HepG2 (cell line): ENCODE measurements at regions not wholly inside any gene's neighbourhood (a gene's known extent, or its start where the extent isn't known, plus 50 kb on each side); places are given as distances from the start of the nearest gene placed in this dataset.

Experiments
- ATAC-seq: fragments of 200-7000 bp; cut with Tn5 transposase; 3 replicates; pipeline ENCODE4 v1.9.1; 2020; ENCODE audit warnings: mild to moderate bottlenecking, moderate library complexity
- BruUV-seq: library from RNA; stranded (reverse); fragments of 400-500 nt; replicated peaks from 2 replicates; lab custom pipeline; 2021; lab: Mats Ljungman, UMichigan
- CTCF ChIA-PET: fragments of 300-600 bp; formaldehyde crosslinking; extraction: SDS; loops from one replicate; lab custom pipeline; 2021; ENCODE audit warnings: low total read pairs, inconsistent platforms, low intra/inter-chr PET ratio; lab: Yijun Ruan, JAX
- POLR2A ChIA-PET: fragments of 350-600 bp; sonication (Branson Sonifier 250); formaldehyde crosslinking; loops from one replicate; lab custom pipeline; 2020; ENCODE audit warnings: antibody characterized with exemption, inconsistent platforms; lab: Yijun Ruan, JAX
- DNase-seq: peaks from one replicate; pipeline ENCODE4 v3.0.0-alpha.2; 2015; ENCODE audit warnings: low spot score
- FAIRE-seq: peaks from 3 replicates; lab custom pipeline; 2011; peaks lifted over from hg19 to GRCh38; lab: Jason Lieb, UNC
- H2AFZ ChIP-seq: one replicate; pipeline ENCODE4 v1.6.1; 2011; ENCODE audit warnings: low read length, inconsistent platforms
- H3K27ac ChIP-seq: fragments of 300-600 bp; 3 replicates; pipeline ENCODE4 v1.8.0; 2011; ENCODE audit warnings: mixed run types, mild to moderate bottlenecking, mixed read lengths, low read length, inconsistent platforms; ENCODE audit not compliant: insufficient read depth; ENCODE audit errors: extremely low read length
- H3K27me3 ChIP-seq, 2 experiments: fragments of 200-600 bp in 1 of 2; 2 replicates in 1 of 2; 3 replicates in 1 of 2; pipeline versions ENCODE4 v1.6.0 to v1.8.0; 2011; ENCODE audit warnings: low read length in 2 of 2, mild to moderate bottlenecking in 2 of 2, moderate library complexity in 2 of 2, inconsistent platforms in 1 of 2; ENCODE audit not compliant: insufficient read depth in 2 of 2, control insufficient read depth in 1 of 2
- H3K36me3 ChIP-seq, 2 experiments: fragments of 200-600 bp in 1 of 2; replicated peaks in 1 of 2; 2 replicates in 1 of 2; 3 replicates in 1 of 2; pipeline versions ENCODE4 v1.5.1 to v1.8.0; 2011; ENCODE audit warnings: low read length in 2 of 2, inconsistent platforms in 1 of 2; ENCODE audit not compliant: insufficient read depth in 2 of 2, control insufficient read depth in 1 of 2
- H3K4me1 ChIP-seq: 2 replicates; pipeline ENCODE4 v1.5.1; 2012; ENCODE audit warnings: low read length, inconsistent platforms; ENCODE audit not compliant: insufficient read depth
- H3K4me2 ChIP-seq: 2 replicates; pipeline ENCODE4 v1.6.0; 2011; ENCODE audit warnings: low read depth, low read length, inconsistent platforms
- H3K4me3 ChIP-seq, 3 experiments: fragments of 200-600 bp in 1 of 3; sonication (generic), shearing (Covaris generic) in 1 of 3; replicated peaks in 1 of 3; 2 replicates each; pipeline ENCODE4 v1.5.1; 2011 to 2016; ENCODE audit warnings: low read length in 3 of 3, inconsistent platforms in 2 of 3, low read depth in 2 of 3, mild to moderate bottlenecking in 2 of 3, control low read depth in 1 of 3, mixed read lengths in 1 of 3; ENCODE audit not compliant: insufficient read depth in 1 of 3
- H3K79me2 ChIP-seq: one replicate; pipeline ENCODE4 v1.6.1; 2011; ENCODE audit warnings: low read length, inconsistent platforms; ENCODE audit not compliant: insufficient read depth
- H3K9ac ChIP-seq: 2 replicates; pipeline ENCODE4 v1.6.0; 2011; ENCODE audit warnings: mild to moderate bottlenecking, low read depth, low read length, inconsistent platforms; ENCODE audit not compliant: insufficient read depth
- H3K9me3 ChIP-seq: 2 replicates; pipeline ENCODE4 v1.5.1; 2012; ENCODE audit warnings: mild to moderate bottlenecking, low read length
- H4K20me1 ChIP-seq: 2 replicates; pipeline ENCODE4 v1.6.0; 2011; ENCODE audit warnings: inconsistent platforms, mild to moderate bottlenecking, low read length, moderate library complexity; ENCODE audit not compliant: insufficient read depth
- CREB1 ChIP-seq, 2 experiments: fragments of 450-650 bp in 1 of 2; IDR thresholded peaks; 2 replicates each; pipeline ENCODE4 v1.6.1; 2016 to 2017; ENCODE audit warnings: control low read depth in 1 of 2, mild to moderate bottlenecking in 1 of 2, missing compliant biosample characterization in 1 of 2, missing genetic modification characterization in 1 of 2
- HMGXB3 ChIP-seq: sonication (generic); formaldehyde crosslinking; IDR thresholded peaks from 2 replicates; pipeline ENCODE4 v1.4.0; 2020; ENCODE audit warnings: missing genetic modification reagents, borderline replicate concordance
- RAD21 ChIP-seq: fragments of 450-650 bp; formaldehyde crosslinking; IDR thresholded peaks from 2 replicates; pipeline ENCODE4 v1.5.0; 2020; ENCODE audit warnings: mild to moderate bottlenecking
- WGBS: methylation state at CpG from one replicate; pipeline ENCODE4 v1.1.6; 2017; ENCODE audit warnings: low lambda C conversion rate; 5-methylcytosine and 5-hydroxymethylcytosine counted together
- in situ Hi-C: cut with HindIII; loops from 2 replicates; pipeline ENCODE4 v1.10.0; 2017; ENCODE audit warnings: low pct_unique_long_range_greater_than_20kb; ENCODE audit not compliant: extremely low pct_ligation_motif_present
- intact Hi-C: fragments of 100-400 bp; cut with micrococcal nuclease; formaldehyde crosslinking; loops from one replicate; pipeline ENCODE4 v1.10.0; 2022; ENCODE audit not compliant: unreplicated experiment

DNA sequence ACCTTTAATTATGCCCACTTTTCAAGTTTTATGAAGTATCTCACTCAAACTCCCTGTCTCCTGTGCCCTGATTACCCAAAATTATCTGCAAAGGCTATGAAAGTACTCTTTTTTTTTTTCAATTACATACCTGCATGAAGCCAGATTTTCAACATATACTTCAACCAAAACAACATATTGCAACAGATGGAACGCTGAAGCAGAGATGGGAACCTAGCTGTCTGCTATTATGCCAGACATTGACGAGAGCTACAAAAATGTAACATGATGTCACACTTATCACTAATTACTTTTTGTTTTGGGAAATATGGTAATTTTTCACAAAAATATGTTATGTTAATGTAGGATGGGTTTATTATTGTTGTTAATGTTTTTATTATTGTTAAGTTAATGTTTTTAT, 86.5 kb upstream of the SLC1A3 start (continued):
- TF ChIP-seq HMGXB3: no peak

DNA sequence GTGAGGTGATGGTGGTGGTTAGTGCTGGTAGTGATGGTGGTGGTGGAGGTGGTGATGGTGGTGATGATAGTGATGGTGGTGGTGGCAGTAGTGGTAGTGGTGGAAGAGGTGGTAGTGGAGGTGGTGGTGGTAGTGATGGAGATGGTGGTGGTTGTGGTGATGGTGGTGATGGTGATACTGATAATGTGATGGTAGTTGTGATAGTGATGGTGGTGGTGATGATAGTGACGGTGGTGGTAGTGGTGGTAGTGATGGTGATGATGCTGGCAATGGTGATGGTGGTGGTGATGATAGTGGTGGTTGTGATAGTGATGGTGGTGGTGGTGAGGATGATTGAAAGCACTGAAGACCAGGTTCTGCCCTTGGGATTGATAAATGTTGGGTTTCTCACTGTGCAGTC, 85.2 kb upstream of the SLC1A3 start:
- H3K36me3 ChIP-seq: no peaks in the 10 kb centered on the region
- H3K9me3 ChIP-seq: no peaks in the 10 kb centered on the region
- intact Hi-C loops (no loop called here), in situ Hi-C loops (loop anchor here (25.0 kb wide), 1 partner anchor 259 kb away; no protein-coding TSS in a partner anchor)
- TF ChIP-seq CREB1 (IDR thresholded peaks at IDR 0.05) (peak; percentile 71; the same call in 1 of the 2 replicates), CREB1 (CRISPR knock-in tag; IDR thresholded peaks at IDR 0.05) (no peak), RAD21 (no peak)
- CTCF ChIA-PET: no interaction called here
- H2AFZ ChIP-seq: no peak overlapping the region
- H3K4me1 ChIP-seq: no peaks in the 10 kb centered on the region
- FAIRE-seq: no peak
- H3K4me3 ChIP-seq: no peak overlapping the region
- H4K20me1 ChIP-seq: no peaks in the 10 kb centered on the region
- H3K27ac ChIP-seq: no peak overlapping the region
- H3K4me2 ChIP-seq: no peak overlapping the region
- no peak for ATAC-seq
- H3K27me3 ChIP-seq: peaks cover 1 to 5% of the 10 kb centered on the region in 2 experiments; a peak in 2 of 5 replicates
- POLR2A ChIA-PET: no interaction called here
- H3K79me2 ChIP-seq: no peaks in the 10 kb centered on the region
- no peak overlapping the region for H3K9ac ChIP-seq
- no peak for DNase-seq
- no TSS peak for BruUV-seq
- WGBS: 4% methylated on average over 1 of the region's 1 CpG
